ENCODE measurements at regions not wholly inside any gene's neighbourhood (a gene's known extent, or its start where the extent isn't known, plus 50 kb on each side); places are given as distances from the start of the nearest gene placed in this dataset.
"Not testable (repeated sequence)": the region's sequence is repeated elsewhere in the genome, so short reads cannot be mapped to it uniquely, and the experiment has no call there.

GRCh38 chr6:21730533-21730932 is 137.0 kb downstream of the SOX4 start (continued):
- no peak for TF ChIP-seq REST (IDR thresholded peaks at IDR 0.05)

- peaks cover 0 to 8% (median 1%) of the 10 kb centered on the region in 4 donors for H3K4me1 ChIP-seq (ENCODE audit: control insufficient read depth in 4 of 4, insufficient read depth in 4 of 4, low read length in 3 of 4)
- no peak for DNase-seq (ENCODE audit: low spot score)
- H3K36me3 ChIP-seq (ENCODE audit: control insufficient read depth in 4 of 4, insufficient read depth in 3 of 4, low read depth in 1 of 4, low read length in 3 of 4): no peaks in the 10 kb centered on the region
- no peaks in the 10 kb centered on the region for H3K27me3 ChIP-seq (ENCODE audit: control insufficient read depth in 4 of 4, insufficient read depth in 4 of 4, low read length in 3 of 4)
- no peak overlapping the region for H3K9ac ChIP-seq (ENCODE audit: low read depth in 1 of 2, low read length in 2 of 2)
- TF ChIP-seq TAF1 (conservative IDR thresholded peaks at IDR 0.05) (no peak), HNF4A (conservative IDR thresholded peaks at IDR 0.05) (peak in 1 of 2 donors; percentile 28), JUND (IDR thresholded peaks at IDR 0.05) (peak; percentile 58 to 72), SP1 (IDR thresholded peaks at IDR 0.05) (no peak), YY1 (IDR thresholded peaks at IDR 0.05) (no peak), NR2F2 (IDR thresholded peaks at IDR 0.05) (peak; percentile 15), RAD21 (IDR thresholded peaks at IDR 0.05) (peak in 1 of 2 donors; percentile 12)
- H3K27ac ChIP-seq (ENCODE audit: low read depth in 1 of 2, low read length in 2 of 2): no peak overlapping the region
- H3K4me3 ChIP-seq (ENCODE audit: low read depth in 1 of 3, low read length in 3 of 3): no peak overlapping the region
- 38% methylated on average over 5 of the region's 5 CpGs for WGBS
- no peaks in the 10 kb centered on the region for H3K9me3 ChIP-seq (ENCODE audit: control insufficient read depth in 4 of 4, low read length in 3 of 4)
Measured at GRCh38 chr6:21731411-21732031, 138.0 kb downstream of the SOX4 start.

GRCh38 chr6:21732032-21732730 is 138.6 kb downstream of the SOX4 start:
- H3K36me3 ChIP-seq (ENCODE audit: control insufficient read depth in 4 of 4, insufficient read depth in 3 of 4, low read depth in 1 of 4, low read length in 3 of 4); DNase-seq (ENCODE audit: low spot score); H3K27me3 ChIP-seq (ENCODE audit: control insufficient read depth in 4 of 4, insufficient read depth in 4 of 4, low read length in 3 of 4); H3K9me3 ChIP-seq (ENCODE audit: control insufficient read depth in 4 of 4, low read length in 3 of 4); H3K27ac ChIP-seq (ENCODE audit: low read depth in 1 of 2, low read length in 2 of 2); H3K9ac ChIP-seq (ENCODE audit: low read depth in 1 of 2, low read length in 2 of 2); H3K4me3 ChIP-seq (ENCODE audit: low read depth in 1 of 3, low read length in 3 of 3); H3K4me1 ChIP-seq (ENCODE audit: control insufficient read depth in 4 of 4, insufficient read depth in 4 of 4, low read length in 3 of 4): not testable (repeated sequence)
- WGBS: 88% methylated on average over 14 of the region's 14 CpGs

GRCh38 chr6:21732731-21733130 is 139.2 kb downstream of the SOX4 start:
- Histone ChIP-seq H3K9me3 (ENCODE audit: control insufficient read depth in 4 of 4, low read length in 3 of 4) (no peaks in the 10 kb centered on the region), H3K9ac (ENCODE audit: low read depth in 1 of 2, low read length in 2 of 2) (no peak overlapping the region), H3K4me1 (ENCODE audit: control insufficient read depth in 4 of 4, insufficient read depth in 4 of 4, low read length in 3 of 4) (peaks cover 0 to 8% (median 1%) of the 10 kb centered on the region in 4 donors), H3K27ac (ENCODE audit: low read depth in 1 of 2, low read length in 2 of 2) (no peak overlapping the region), H3K36me3 (ENCODE audit: control insufficient read depth in 4 of 4, insufficient read depth in 3 of 4, low read depth in 1 of 4, low read length in 3 of 4) (no peaks in the 10 kb centered on the region), H3K27me3 (ENCODE audit: control insufficient read depth in 4 of 4, insufficient read depth in 4 of 4, low read length in 3 of 4) (no peaks in the 10 kb centered on the region), H3K4me3 (ENCODE audit: low read depth in 1 of 3, low read length in 3 of 3) (no peak overlapping the region)
- 86% methylated on average over 2 of the region's 2 CpGs for WGBS
- no peak for DNase-seq (ENCODE audit: low spot score)
- TF ChIP-seq ATF3 (IDR thresholded peaks at IDR 0.05) (no peak), ZBTB33 (IDR thresholded peaks at IDR 0.05) (no peak), HNF4G (IDR thresholded peaks at IDR 0.05) (no peak), RAD21 (IDR thresholded peaks at IDR 0.05) (no peak), EGR1 (IDR thresholded peaks at IDR 0.05; ENCODE audit: low read depth in 2 of 2) (no peak), FOXA1 (IDR thresholded peaks at IDR 0.05) (no peak), FOXA2 (IDR thresholded peaks at IDR 0.05) (no peak), YY1 (IDR thresholded peaks at IDR 0.05) (no peak), GABPA (IDR thresholded peaks at IDR 0.05 in 1 of 2, conservative IDR thresholded peaks at IDR 0.05 in 1 of 2) (no peak), REST (IDR thresholded peaks at IDR 0.05) (no peak), NR2F2 (IDR thresholded peaks at IDR 0.05) (no peak), SP1 (IDR thresholded peaks at IDR 0.05) (no peak), MAX (IDR thresholded peaks at IDR 0.05) (no peak)
